Glutamatergic neuron (in vitro differentiated cells): ENCODE measurements at regions not wholly inside any gene's neighbourhood (a gene's known extent, or its start where the extent isn't known, plus 50 kb on each side); places are given as distances from the start of the nearest gene placed in this dataset.
A peak's percentile ranks its signal among the peaks of the same experiment; 100 is the strongest.

Source experiments
- DNase-seq: peaks from one replicate; pipeline ENCODE4 v3.0.0; 2022
- H3K27ac Mint-ChIP-seq: one replicate; pipeline ENCODE4 v1.8.0; 2020; ENCODE audit warnings: mild to moderate bottlenecking, mixed read lengths, inconsistent platforms; ENCODE audit not compliant: unreplicated experiment
- H3K27me3 Mint-ChIP-seq: one replicate; pipeline ENCODE4 v1.8.0; 2020; ENCODE audit warnings: mild to moderate bottlenecking, moderate library complexity, mixed read lengths, inconsistent platforms; ENCODE audit not compliant: unreplicated experiment
- H3K36me3 Mint-ChIP-seq: one replicate; pipeline ENCODE4 v1.8.0; 2020; ENCODE audit warnings: mild to moderate bottlenecking, mixed read lengths, inconsistent platforms; ENCODE audit not compliant: unreplicated experiment
- H3K4me1 Mint-ChIP-seq: one replicate; pipeline ENCODE4 v1.8.0; 2020; ENCODE audit warnings: mild to moderate bottlenecking, low read depth, mixed read lengths, inconsistent platforms; ENCODE audit not compliant: unreplicated experiment
- H3K4me3 Mint-ChIP-seq: one replicate; pipeline ENCODE4 v1.8.0; 2020; ENCODE audit warnings: mild to moderate bottlenecking, mixed read lengths, inconsistent platforms; ENCODE audit not compliant: unreplicated experiment
- H3K9me3 Mint-ChIP-seq: one replicate; pipeline ENCODE4 v1.8.0; 2020; ENCODE audit warnings: mild to moderate bottlenecking, moderate library complexity, mixed read lengths, inconsistent platforms; ENCODE audit not compliant: unreplicated experiment
- CTCF ChIP-seq: fragments of 200-600 bp; sonication (generic); IDR thresholded peaks from one replicate; pipeline ENCODE4 v1.5.0; 2021; ENCODE audit not compliant: partially characterized antibody, unreplicated experiment

DNA sequence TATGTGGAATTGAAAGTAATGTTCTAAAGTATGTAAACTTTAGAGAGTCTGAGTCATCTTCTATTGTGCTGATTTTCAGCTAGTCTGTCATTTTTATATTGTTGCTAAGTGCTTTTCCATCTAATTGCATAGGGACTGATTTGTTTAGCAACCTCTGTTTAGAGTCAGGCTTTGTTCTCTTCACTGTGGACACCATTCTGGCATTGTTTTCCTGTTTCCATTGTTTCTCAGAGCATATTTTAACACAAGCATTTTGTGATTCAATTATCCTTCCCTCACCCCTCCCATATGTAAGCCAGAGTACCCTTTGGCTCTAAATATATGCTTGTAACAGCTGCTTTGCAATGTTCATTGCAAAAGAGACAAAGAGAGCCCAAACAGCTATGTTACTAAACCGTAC lies 748.4 kb upstream of the PHF14 start:
- peak overlapping the region; percentile 92 for H3K27ac Mint-ChIP-seq
- peaks cover 9% of the 10 kb centered on the region for H3K36me3 Mint-ChIP-seq
- H3K9me3 Mint-ChIP-seq: no peaks in the 10 kb centered on the region
- peak overlapping the region; percentile 8 for H3K4me3 Mint-ChIP-seq
- TF ChIP-seq CTCF: no peak
- no peaks in the 10 kb centered on the region for H3K27me3 Mint-ChIP-seq
- no peak for DNase-seq
- peaks cover 16% of the 10 kb centered on the region for H3K4me1 Mint-ChIP-seq

- H3K36me3 Mint-ChIP-seq: no peaks in the 10 kb centered on the region
- no peak overlapping the region for H3K4me3 Mint-ChIP-seq
- H3K9me3 Mint-ChIP-seq: peaks cover 4% of the 10 kb centered on the region
- no peak for DNase-seq
- TF ChIP-seq CTCF: no peak
- peaks cover 34% of the 10 kb centered on the region for H3K4me1 Mint-ChIP-seq
- no peaks in the 10 kb centered on the region for H3K27me3 Mint-ChIP-seq
- peak overlapping the region; percentile 65 for H3K27ac Mint-ChIP-seq
These were observed 736.4 kb upstream of the PHF14 start for GRCh38 chr7:10237306-10237705.

DNA sequence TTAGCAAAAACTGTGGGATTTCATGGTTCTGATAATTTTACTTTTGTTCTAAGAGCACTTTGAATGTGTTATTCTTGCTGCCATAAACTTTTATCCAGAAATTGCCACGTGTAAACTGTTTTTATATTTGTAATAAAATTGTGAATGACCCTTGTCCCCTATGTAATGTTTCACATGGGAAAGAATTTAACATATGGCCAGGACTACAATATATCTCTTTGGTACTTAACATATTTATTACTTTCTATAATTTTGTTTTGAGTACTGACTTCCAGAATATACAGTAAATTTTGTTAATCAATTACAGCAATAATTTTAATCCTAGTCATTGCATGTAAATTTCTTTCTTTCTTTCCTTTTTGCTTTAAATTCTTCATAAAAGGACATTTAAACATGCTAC lies 735.0 kb upstream of the PHF14 start:
- H3K27ac Mint-ChIP-seq: peak overlapping the region; percentile 90

DNA sequence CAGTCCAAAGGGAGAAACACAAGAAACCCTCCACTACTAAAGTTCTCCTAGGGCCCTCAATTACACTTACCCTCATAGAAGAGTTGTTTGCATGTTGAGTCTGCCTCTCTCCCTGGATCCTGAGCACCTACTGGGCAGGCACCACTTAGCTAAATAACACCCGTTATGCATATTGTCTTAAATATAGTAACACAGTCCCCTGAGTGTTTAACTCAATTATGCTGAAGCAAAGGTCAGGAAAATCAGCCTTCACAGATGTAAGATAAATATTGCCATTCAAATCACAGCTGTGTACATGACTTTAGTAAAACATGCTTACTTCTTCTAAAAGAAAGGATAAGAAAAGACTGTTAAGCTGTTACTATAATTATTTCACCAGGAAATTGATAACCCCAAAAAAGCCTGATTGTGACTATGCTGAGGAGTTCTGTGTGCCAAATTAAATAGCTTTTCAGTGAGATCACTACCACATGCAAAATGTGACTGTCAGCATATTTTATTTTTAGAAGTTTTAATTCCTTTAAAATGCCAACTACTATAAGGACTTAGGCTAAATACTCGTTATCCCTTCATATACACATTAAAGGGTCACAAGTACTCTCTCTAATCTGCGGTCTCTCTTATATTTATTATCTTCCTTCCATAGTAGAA lies 733.9 kb upstream of the PHF14 start:
- H3K36me3 Mint-ChIP-seq: no peaks in the 10 kb centered on the region
- TF ChIP-seq CTCF: no peak
- peaks cover 36% of the 10 kb centered on the region for H3K4me1 Mint-ChIP-seq
- no peaks in the 10 kb centered on the region for H3K27me3 Mint-ChIP-seq
- H3K9me3 Mint-ChIP-seq: peaks cover 4% of the 10 kb centered on the region
- H3K4me3 Mint-ChIP-seq: peak overlapping the region; percentile 79
- DNase-seq: no peak
- peak overlapping the region; percentile 90 for H3K27ac Mint-ChIP-seq

More for the DNA sequence above, 735.0 kb upstream of the PHF14 start:
- Mint-ChIP-seq H3K4me3 (peak overlapping the region; percentile 79), H3K36me3 (no peaks in the 10 kb centered on the region), H3K27me3 (no peaks in the 10 kb centered on the region), H3K4me1 (peaks cover 34% of the 10 kb centered on the region), H3K9me3 (peaks cover 4% of the 10 kb centered on the region)
- DNase-seq: no peak
- TF ChIP-seq CTCF: no peak

DNA sequence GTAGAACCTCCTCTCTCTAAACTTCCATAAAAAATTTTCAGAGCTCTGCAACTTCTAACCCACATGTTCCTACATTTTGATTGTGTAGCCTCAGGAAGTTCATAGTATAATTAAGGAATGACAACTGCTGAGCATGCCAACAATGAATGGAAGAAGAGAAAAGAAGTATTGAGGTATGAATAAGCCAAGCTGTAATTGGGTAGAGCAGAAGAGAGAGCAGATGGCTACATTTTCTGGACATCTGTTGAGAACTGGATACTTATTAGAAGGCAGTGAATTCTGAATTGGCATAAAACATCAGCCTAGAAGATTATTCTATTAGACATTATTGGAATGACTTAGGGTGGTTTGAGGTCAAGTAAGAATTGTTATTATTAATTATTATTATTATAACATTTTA lies 728.3 kb upstream of the PHF14 start:
- peaks cover 26% of the 10 kb centered on the region for H3K36me3 Mint-ChIP-seq
- peaks cover 3% of the 10 kb centered on the region for H3K27me3 Mint-ChIP-seq
- no peak overlapping the region for H3K4me3 Mint-ChIP-seq
- no peak for DNase-seq
- TF ChIP-seq CTCF: no peak
- H3K27ac Mint-ChIP-seq: peak overlapping the region; percentile 69
- peaks cover 12% of the 10 kb centered on the region for H3K4me1 Mint-ChIP-seq
- H3K9me3 Mint-ChIP-seq: peaks cover 10% of the 10 kb centered on the region
